ENCODE measurements at regions not wholly inside any gene's neighbourhood (a gene's known extent, or its start where the extent isn't known, plus 50 kb on each side); places are given as distances from the start of the nearest gene placed in this dataset.

- TF ChIP-seq CTCF (IDR thresholded peaks at IDR 0.05; ENCODE audit: unreplicated experiment), result no peak
- Mint-ChIP-seq H3K9me3 (ENCODE audit: unreplicated experiment) (no peaks in the 10 kb centered on the region), H3K4me3 (ENCODE audit: unreplicated experiment) (no peak overlapping the region), H3K27ac (ENCODE audit: unreplicated experiment) (peak overlapping the region; percentile 49), H3K4me1 (ENCODE audit: unreplicated experiment) (peaks cover 39% of the 10 kb centered on the region), H3K27me3 (ENCODE audit: unreplicated experiment) (peaks cover 1% of the 10 kb centered on the region), H3K36me3 (ENCODE audit: low read depth, unreplicated experiment) (no peaks in the 10 kb centered on the region)
- DNase-seq (ENCODE audit: low spot score), result no peak
Measured at GRCh38 chr9:12625844-12626243, 67.3 kb upstream of the TYRP1 start.

GRCh38 chr9:12627096-12627495 lies 66.1 kb upstream of the TYRP1 start:
- H3K36me3 Mint-ChIP-seq (ENCODE audit: low read depth, unreplicated experiment), result no peaks in the 10 kb centered on the region
- H3K4me3 Mint-ChIP-seq (ENCODE audit: unreplicated experiment), result peak overlapping the region; percentile 27
- no peaks in the 10 kb centered on the region for H3K9me3 Mint-ChIP-seq (ENCODE audit: unreplicated experiment)
- DNase-seq (ENCODE audit: low spot score), result no peak
- H3K27me3 Mint-ChIP-seq (ENCODE audit: unreplicated experiment), result peaks cover 1% of the 10 kb centered on the region
- H3K27ac Mint-ChIP-seq (ENCODE audit: unreplicated experiment), result peak overlapping the region; percentile 89
- peaks cover 48% of the 10 kb centered on the region for H3K4me1 Mint-ChIP-seq (ENCODE audit: unreplicated experiment)
- TF ChIP-seq CTCF (IDR thresholded peaks at IDR 0.05; ENCODE audit: unreplicated experiment), result no peak

DNA sequence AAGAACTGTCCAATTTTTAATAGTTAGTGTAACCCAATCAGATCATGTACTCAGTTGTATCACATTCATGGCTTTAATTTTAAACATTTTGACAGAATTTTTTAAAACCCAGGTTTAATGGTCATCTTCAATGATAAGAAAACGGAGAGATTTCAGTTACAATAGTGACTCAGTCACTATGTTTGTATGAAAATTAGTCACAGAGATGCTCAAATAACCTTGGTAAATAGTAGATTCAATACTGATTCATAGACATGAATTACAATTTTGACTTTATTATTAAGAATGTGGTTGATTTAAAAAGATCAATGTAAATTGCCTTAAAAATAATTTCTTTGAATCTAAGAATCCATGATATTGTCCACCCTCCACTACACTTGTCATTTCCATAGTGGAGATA lies 64.6 kb upstream of the TYRP1 start:
- no peak overlapping the region for H3K4me3 Mint-ChIP-seq (ENCODE audit: unreplicated experiment)
- TF ChIP-seq CTCF (IDR thresholded peaks at IDR 0.05; ENCODE audit: unreplicated experiment), result no peak
- DNase-seq (ENCODE audit: low spot score), result no peak
- H3K27ac Mint-ChIP-seq (ENCODE audit: unreplicated experiment), result no peak overlapping the region
- peaks cover 1% of the 10 kb centered on the region for H3K27me3 Mint-ChIP-seq (ENCODE audit: unreplicated experiment)
- no peaks in the 10 kb centered on the region for H3K9me3 Mint-ChIP-seq (ENCODE audit: unreplicated experiment)
- H3K4me1 Mint-ChIP-seq (ENCODE audit: unreplicated experiment), result peaks cover 49% of the 10 kb centered on the region
- H3K36me3 Mint-ChIP-seq (ENCODE audit: low read depth, unreplicated experiment), result no peaks in the 10 kb centered on the region

DNA sequence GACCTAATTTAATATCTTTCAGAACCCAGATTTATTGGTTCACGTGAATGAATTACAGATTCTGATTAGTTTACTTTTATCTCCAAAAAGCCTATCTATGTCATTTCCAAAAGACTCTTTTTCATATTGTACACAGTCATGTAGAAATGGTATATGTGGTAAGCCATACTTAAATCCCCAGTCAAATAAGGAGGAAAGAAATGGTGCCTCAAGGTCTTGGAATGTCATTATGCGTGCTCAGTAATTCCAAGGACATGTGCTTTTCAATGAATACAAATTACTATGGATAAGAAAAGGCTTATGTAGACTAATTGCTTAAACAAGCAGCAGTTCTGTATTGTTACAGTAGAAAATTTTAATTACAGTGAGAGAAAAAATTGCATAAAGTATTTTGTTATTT lies 64.1 kb upstream of the TYRP1 start:
- H3K9me3 Mint-ChIP-seq (ENCODE audit: unreplicated experiment), result no peaks in the 10 kb centered on the region
- peaks cover 49% of the 10 kb centered on the region for H3K4me1 Mint-ChIP-seq (ENCODE audit: unreplicated experiment)
- no peak for TF ChIP-seq CTCF (IDR thresholded peaks at IDR 0.05; ENCODE audit: unreplicated experiment)
- no peak overlapping the region for H3K27ac Mint-ChIP-seq (ENCODE audit: unreplicated experiment)
- H3K27me3 Mint-ChIP-seq (ENCODE audit: unreplicated experiment), result peaks cover 1% of the 10 kb centered on the region
- no peak overlapping the region for H3K4me3 Mint-ChIP-seq (ENCODE audit: unreplicated experiment)
- H3K36me3 Mint-ChIP-seq (ENCODE audit: low read depth, unreplicated experiment), result no peaks in the 10 kb centered on the region
- DNase-seq (ENCODE audit: low spot score), result no peak

- H3K27me3 Mint-ChIP-seq (ENCODE audit: unreplicated experiment), result peaks cover 6% of the 10 kb centered on the region
- H3K4me3 Mint-ChIP-seq (ENCODE audit: unreplicated experiment), result no peak overlapping the region
- no peaks in the 10 kb centered on the region for H3K9me3 Mint-ChIP-seq (ENCODE audit: unreplicated experiment)
- H3K36me3 Mint-ChIP-seq (ENCODE audit: low read depth, unreplicated experiment), result no peaks in the 10 kb centered on the region
- H3K27ac Mint-ChIP-seq (ENCODE audit: unreplicated experiment), result no peak overlapping the region
- no peak for DNase-seq (ENCODE audit: low spot score)
- H3K4me1 Mint-ChIP-seq (ENCODE audit: unreplicated experiment), result peaks cover 54% of the 10 kb centered on the region
- no peak for TF ChIP-seq CTCF (IDR thresholded peaks at IDR 0.05; ENCODE audit: unreplicated experiment)
Measured at GRCh38 chr9:12631866-12632265, 61.3 kb upstream of the TYRP1 start.
